HG03565 (cell line): ENCODE measurements at regions not wholly inside any gene's neighbourhood (a gene's known extent, or its start where the extent isn't known, plus 50 kb on each side); places are given as distances from the start of the nearest gene placed in this dataset.

Source experiments
- ATAC-seq: cut with Tn5 transposase; IDR thresholded peaks from one replicate; pipeline ENCODE4 v1.9.1; 2021; ENCODE audit warnings: mild to moderate bottlenecking, moderate library complexity; ENCODE audit not compliant: unreplicated experiment

- ATAC-seq, result no peak
Observed at GRCh38 chr2:181332044-181332605, 125.1 kb upstream of the ITGA4 start.

- peak; percentile 40 for ATAC-seq
Observed at GRCh38 chr2:181334158-181334826, 122.9 kb upstream of the ITGA4 start.

GRCh38 chr2:181340891-181341290 is 116.3 kb upstream of the ITGA4 start:
- no peak for ATAC-seq

GRCh38 chr2:181341855-181342600 is 115.2 kb upstream of the ITGA4 start:
- no peak for ATAC-seq

GRCh38 chr2:181348107-181348837 is 108.9 kb upstream of the ITGA4 start:
- peak; percentile 74 for ATAC-seq

- ATAC-seq, result no peak
Observed at GRCh38 chr2:181352158-181352557, 105.0 kb upstream of the ITGA4 start.

GRCh38 chr2:181354626-181355025 is 102.6 kb upstream of the ITGA4 start:
- ATAC-seq, result no peak

GRCh38 chr2:181356526-181357130 is 100.6 kb upstream of the ITGA4 start:
- no peak for ATAC-seq

- ATAC-seq, result peak; percentile 60
Observed at GRCh38 chr2:181357979-181358378, 99.2 kb upstream of the ITGA4 start.

GRCh38 chr2:181362561-181362960 is 94.6 kb upstream of the ITGA4 start:
- no peak for ATAC-seq

- ATAC-seq, result no peak
Observed at GRCh38 chr2:181363164-181363563, 94.0 kb upstream of the ITGA4 start.

- ATAC-seq, result no peak
Observed at GRCh38 chr2:181364492-181365170, 92.6 kb upstream of the ITGA4 start.

- ATAC-seq, result no peak
Observed at GRCh38 chr2:181366675-181367175, 90.5 kb upstream of the ITGA4 start.

GRCh38 chr2:181367411-181367810 is 89.8 kb upstream of the ITGA4 start:
- ATAC-seq, result no peak

- ATAC-seq, result no peak
Observed at GRCh38 chr2:181367906-181368435, 89.2 kb upstream of the ITGA4 start.

- no peak for ATAC-seq
Observed at GRCh38 chr2:181370126-181370525, 87.1 kb upstream of the ITGA4 start.

- ATAC-seq, result no peak
Observed at GRCh38 chr2:181371195-181371594, 86.0 kb upstream of the ITGA4 start.

GRCh38 chr2:181371782-181372645 is 85.2 kb upstream of the ITGA4 start:
- no peak for ATAC-seq

- ATAC-seq, result no peak
Observed at GRCh38 chr2:181372646-181373040, 84.5 kb upstream of the ITGA4 start.
